Fibroblast of lung (primary cell): ENCODE measurements at regions not wholly inside any gene's neighbourhood (a gene's known extent, or its start where the extent isn't known, plus 50 kb on each side); places are given as distances from the start of the nearest gene placed in this dataset.

Experiments
- CTCF ChIP-seq, 2 donors: IDR thresholded peaks in 1 of 2; conservative IDR thresholded peaks in 1 of 2; 1 replicate in 1 of 2; 2 replicates in 1 of 2; pipeline ENCODE4 v1.5.1; 2011 to 2012; ENCODE audit warnings: low read length in 2 of 2, control low read depth in 1 of 2, inconsistent platforms in 1 of 2, low read depth in 1 of 2, mild to moderate bottlenecking in 1 of 2
- EZH2 ChIP-seq: IDR thresholded peaks from 2 replicates; pipeline ENCODE4 v1.5.1; 2012; ENCODE audit warnings: low read length, control low read depth, mild to moderate bottlenecking; ENCODE audit errors: missing control alignments

- TF ChIP-seq CTCF (conservative IDR thresholded peaks at IDR 0.05 in 1 of 2, IDR thresholded peaks at IDR 0.05 in 1 of 2; ENCODE audit: low read depth in 1 of 2, low read length in 2 of 2) (no peak), EZH2 (no peak)
Measured at GRCh38 chr10:71052708-71053107, 159.7 kb upstream of the UNC5B start.
